Panc1 (cell line): ENCODE measurements at regions not wholly inside any gene's neighbourhood (a gene's known extent, or its start where the extent isn't known, plus 50 kb on each side); places are given as distances from the start of the nearest gene placed in this dataset.

Source experiments
- ATAC-seq: fragments of 200-7000 bp; cut with Tn5 transposase; 2 replicates; pipeline ENCODE4 v1.9.1; 2020; ENCODE audit warnings: mild to moderate bottlenecking, moderate library complexity
- BruUV-seq: library from RNA; stranded (reverse); fragments of 400-500 nt; replicated peaks from 2 replicates; lab custom pipeline; 2021; lab: Mats Ljungman, UMichigan
- CTCF ChIA-PET: fragments of 300-600 bp; sonication (Branson Sonifier 250); formaldehyde crosslinking; loops from one replicate; lab custom pipeline; 2022; ENCODE audit warnings: antibody characterized with exemption; lab: Charles Lee
- POLR2A ChIA-PET: fragments of 300-600 bp; sonication (Branson Sonifier 250); formaldehyde crosslinking; loops from one replicate; lab custom pipeline; 2022; ENCODE audit warnings: antibody characterized with exemption; lab: Charles Lee
- DNase-seq: peaks from one replicate; pipeline ENCODE4 v3.0.0-alpha.2; 2010; ENCODE audit warnings: low read depth, low spot score
- H3K27ac ChIP-seq: 2 replicates; pipeline ENCODE4 v1.5.1; 2011; ENCODE audit warnings: mild to moderate bottlenecking, low read length, inconsistent platforms
- H3K27me3 ChIP-seq: fragments of 200-500 bp; sonication (Bioruptor generic); 2 replicates; pipeline ENCODE4 v1.6.0; 2014; ENCODE audit warnings: low read length, inconsistent platforms; ENCODE audit not compliant: control insufficient read depth, insufficient read depth
- H3K36me3 ChIP-seq: fragments of 200-500 bp; sonication (Bioruptor generic); 2 replicates; pipeline ENCODE4 v1.5.1; 2014; ENCODE audit warnings: inconsistent platforms, mild to moderate bottlenecking, low read length, moderate library complexity; ENCODE audit not compliant: control insufficient read depth, insufficient read depth
- H3K4me1 ChIP-seq: 2 replicates; pipeline ENCODE4 v1.5.1; 2011; ENCODE audit warnings: inconsistent platforms, mild to moderate bottlenecking, low read length, moderate library complexity; ENCODE audit not compliant: control insufficient read depth, insufficient read depth
- H3K4me3 ChIP-seq, 2 experiments: 2 replicates each; pipeline ENCODE4 v1.5.1; 2011 to 2012; ENCODE audit warnings: low read depth in 2 of 2, low read length in 2 of 2, mild to moderate bottlenecking in 2 of 2, inconsistent platforms in 1 of 2, moderate library complexity in 1 of 2
- H3K9me3 ChIP-seq: fragments of 200-500 bp; sonication (Bioruptor generic); 2 replicates; pipeline ENCODE4 v1.5.1; 2014; ENCODE audit warnings: low read depth, mild to moderate bottlenecking, inconsistent platforms, low read length, moderate library complexity; ENCODE audit not compliant: control insufficient read depth, insufficient read depth
- CTCF ChIP-seq: fragments of 450-650 bp; IDR thresholded peaks from 2 replicates; pipeline ENCODE4 v1.5.1; 2017; ENCODE audit warnings: mild to moderate bottlenecking
- POLR2AphosphoS5 ChIP-seq: IDR thresholded peaks from 2 replicates; pipeline ENCODE4 v1.6.1; 2012; ENCODE audit warnings: mild to moderate bottlenecking, low read depth, low read length, moderate library complexity
- REST ChIP-seq, 2 experiments: IDR thresholded peaks; 2 replicates each; pipeline ENCODE4 v1.6.1; 2011 to 2012; ENCODE audit warnings: low read depth in 2 of 2, control low read depth in 1 of 2, low read length in 1 of 2, mild to moderate bottlenecking in 1 of 2, moderate library complexity in 1 of 2; ENCODE audit not compliant: insufficient read depth in 1 of 2
- SIN3A ChIP-seq: IDR thresholded peaks from 2 replicates; pipeline ENCODE4 v1.6.1; 2012; ENCODE audit warnings: low read depth, mild to moderate bottlenecking, low read length, moderate library complexity, borderline replicate concordance; ENCODE audit not compliant: insufficient read depth
- TCF7L2 ChIP-seq: IDR thresholded peaks from 2 replicates; pipeline ENCODE4 v1.6.1; 2011; ENCODE audit warnings: mild to moderate bottlenecking, low read depth, low read length, inconsistent platforms
- in situ Hi-C: cut with HindIII; loops from 2 replicates; pipeline ENCODE4 v1.10.0; 2016; ENCODE audit warnings: low sequenced_read_pairs, low pct_unique_long_range_greater_than_20kb
- intact Hi-C: fragments of 100-400 bp; cut with micrococcal nuclease; formaldehyde crosslinking; loops from one replicate; pipeline ENCODE4 v1.10.0; 2022; ENCODE audit not compliant: unreplicated experiment

GRCh38 chrX:137646472-137646871, 80.5 kb downstream of the ZIC3 start:
- H3K4me1 ChIP-seq, result no peaks in the 10 kb centered on the region
- no peak for TF ChIP-seq POLR2AphosphoS5
- TF ChIP-seq SIN3A, result no peak
- TF ChIP-seq REST (IDR thresholded peaks at IDR 0.05; ENCODE audit: insufficient read depth in 1 of 2, low read depth in 2 of 2, low read length in 1 of 2), result no peak
- TF ChIP-seq CTCF, result no peak
- TF ChIP-seq TCF7L2, result no peak
- BruUV-seq, result no TSS peak
- H3K27ac ChIP-seq, result no peak overlapping the region
- intact Hi-C loops, result no loop called here
- ATAC-seq, result no peak
- ChIA-PET CTCF (no interaction called here), POLR2A (no interaction called here)
- no peak for DNase-seq
- in situ Hi-C loops, result no loop called here
- no peaks in the 10 kb centered on the region for H3K9me3 ChIP-seq
- no peak overlapping the region for H3K4me3 ChIP-seq
- no peaks in the 10 kb centered on the region for H3K27me3 ChIP-seq
- H3K36me3 ChIP-seq, result no peaks in the 10 kb centered on the region

DNA sequence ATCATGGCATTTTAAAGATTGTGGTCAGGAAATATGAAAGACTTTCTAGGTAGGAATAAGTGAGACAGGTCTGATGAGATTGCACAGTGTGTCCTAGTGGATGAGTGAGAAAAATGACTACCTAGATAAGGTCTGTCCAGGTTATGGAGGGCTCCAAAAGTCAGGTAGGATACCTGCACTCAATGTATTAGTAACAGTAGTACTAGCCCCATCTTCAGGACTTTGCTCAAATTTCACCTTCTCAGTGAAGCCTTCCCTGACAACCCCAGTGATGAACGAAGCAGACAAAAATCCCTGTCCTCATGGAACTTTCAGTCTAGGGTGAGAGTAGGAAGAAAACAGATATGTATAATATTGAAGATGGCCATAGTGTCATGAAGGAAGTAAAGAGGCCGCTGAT, 85.7 kb downstream of the ZIC3 start:
- Histone ChIP-seq H3K27me3 (no peaks in the 10 kb centered on the region), H3K9me3 (no peaks in the 10 kb centered on the region), H3K36me3 (no peaks in the 10 kb centered on the region), H3K4me3 (no peak overlapping the region), H3K4me1 (no peaks in the 10 kb centered on the region), H3K27ac (no peak overlapping the region)
- in situ Hi-C loops, result no loop called here
- ChIA-PET POLR2A (no interaction called here), CTCF (no interaction called here)
- ATAC-seq, result no peak
- intact Hi-C loops, result no loop called here
- BruUV-seq, result no TSS peak
- TF ChIP-seq POLR2AphosphoS5, result no peak
- TF ChIP-seq SIN3A, result no peak
- no peak for TF ChIP-seq TCF7L2
- TF ChIP-seq CTCF, result no peak
- no peak for TF ChIP-seq REST (IDR thresholded peaks at IDR 0.05; ENCODE audit: insufficient read depth in 1 of 2, low read depth in 2 of 2, low read length in 1 of 2)
- DNase-seq, result no peak
